LoVo (cell line): ENCODE measurements at regions not wholly inside any gene's neighbourhood (a gene's known extent, or its start where the extent isn't known, plus 50 kb on each side); places are given as distances from the start of the nearest gene placed in this dataset.

Experiments used
- DNase-seq: peaks from one replicate; pipeline ENCODE4 v3.0.0-alpha.2; 2016; ENCODE audit warnings: low spot score

DNA sequence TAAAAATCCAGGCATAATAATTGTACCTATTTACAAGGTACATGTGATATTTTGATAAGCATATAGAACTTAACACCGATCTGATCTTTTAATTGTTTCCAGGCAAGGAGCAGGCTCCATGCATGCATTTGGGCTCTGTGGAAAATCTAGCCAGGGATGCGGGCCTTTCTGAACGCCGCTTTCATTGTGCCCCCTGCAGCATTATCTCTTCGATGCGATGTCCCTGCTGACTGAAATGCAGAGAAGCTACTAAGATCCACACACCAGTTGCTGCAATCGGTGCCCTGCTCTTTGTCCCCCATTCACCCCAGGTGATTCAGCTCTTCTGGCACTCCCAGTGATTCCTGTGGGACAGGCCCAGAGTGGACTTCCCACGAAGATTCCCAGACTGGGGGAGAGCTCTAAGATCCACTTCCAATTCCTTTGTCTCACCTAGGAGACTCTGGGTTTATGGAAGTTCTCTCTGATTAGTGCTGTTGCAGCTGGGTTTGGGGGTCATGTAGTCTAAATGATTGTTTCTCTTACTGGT is 254.3 kb upstream of the AGA start:
- DNase-seq = no peak

- DNase-seq = no peak
Observed at GRCh38 chr4:177699365-177700213, 257.4 kb upstream of the AGA start.

DNA sequence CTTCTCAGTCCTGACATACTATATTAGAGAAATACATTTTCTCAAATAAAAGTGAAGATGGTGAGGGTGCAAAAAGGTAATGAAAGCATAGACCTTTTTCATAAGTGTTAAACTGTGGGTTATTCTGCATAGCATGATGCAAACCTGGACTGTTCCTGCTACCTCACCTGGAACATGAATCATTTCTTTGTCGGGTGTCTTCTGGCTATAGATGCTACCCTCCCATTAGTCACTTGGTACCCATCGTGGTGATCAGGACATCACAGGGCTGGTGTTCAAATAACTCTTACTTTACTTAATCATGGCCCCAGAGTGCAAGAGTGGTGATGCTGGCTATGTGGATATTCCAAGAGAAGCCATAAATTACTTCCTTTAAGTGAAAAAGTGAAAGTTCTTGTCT is 264.7 kb upstream of the AGA start:
- no peak for DNase-seq

GRCh38 chr4:177713454-177713853 is 271.2 kb upstream of the AGA start:
- DNase-seq = no peak

GRCh38 chr4:177717407-177717806 is 275.2 kb upstream of the AGA start:
- DNase-seq = no peak

- DNase-seq = no peak
Observed at GRCh38 chr4:177718514-177718913, 276.3 kb upstream of the AGA start.

DNA sequence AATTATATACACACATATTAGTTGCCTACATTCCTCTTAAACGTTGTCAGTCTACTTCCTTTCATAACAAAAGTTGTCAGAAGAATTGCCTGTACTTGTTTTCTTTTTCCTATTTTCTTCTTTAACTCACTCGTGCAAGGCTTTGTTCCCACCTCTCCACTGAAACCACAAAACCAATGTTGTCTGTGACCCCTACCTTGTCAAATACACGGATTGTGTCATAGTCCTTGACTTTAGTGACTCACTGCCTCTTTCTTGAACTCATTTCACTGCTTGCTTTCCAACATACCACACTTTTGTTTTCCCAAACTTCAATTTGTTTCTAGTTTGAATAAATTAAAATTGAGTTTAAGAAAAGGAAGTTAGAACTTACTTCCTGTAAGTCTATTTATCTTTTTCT is 283.9 kb upstream of the AGA start:
- no peak for DNase-seq

DNA sequence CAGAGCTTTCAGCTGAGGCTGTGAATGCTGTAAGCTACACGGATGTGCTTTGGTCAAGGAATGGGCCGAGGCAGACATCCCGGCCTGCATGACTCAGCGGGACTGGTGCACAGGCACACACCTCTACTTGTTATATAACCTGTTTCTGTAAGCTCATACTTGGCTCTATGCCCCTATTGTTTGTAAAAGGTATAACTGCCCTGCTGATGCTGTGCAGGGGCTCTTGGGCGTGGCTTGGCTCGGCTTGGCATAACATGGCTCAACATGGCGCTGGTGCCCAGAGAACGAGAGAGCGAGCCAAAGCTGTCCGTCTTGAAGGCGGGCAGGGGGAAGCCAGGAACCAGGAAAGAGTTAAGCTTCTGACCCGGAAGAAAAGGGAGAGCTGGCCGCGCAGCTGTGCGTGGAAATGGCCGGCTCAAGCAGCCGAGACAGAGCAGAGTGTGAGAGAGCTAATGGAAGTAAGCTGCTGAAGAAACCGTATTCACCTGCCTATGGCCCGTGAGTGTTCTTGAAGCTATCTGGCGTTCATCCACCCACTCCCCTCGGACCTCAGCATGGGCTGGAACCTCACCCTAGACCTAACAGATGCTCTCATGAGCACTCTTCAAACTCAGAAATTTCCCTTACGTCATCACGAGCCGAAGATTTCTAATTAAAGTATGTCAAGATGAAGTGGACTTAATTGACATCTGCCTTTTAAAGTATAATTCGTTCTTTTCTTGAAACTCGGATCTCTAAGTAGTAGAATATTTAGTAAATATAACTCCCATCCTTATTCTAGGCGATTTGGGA is 286.3 kb upstream of the AGA start:
- DNase-seq = peak; percentile 39

DNA sequence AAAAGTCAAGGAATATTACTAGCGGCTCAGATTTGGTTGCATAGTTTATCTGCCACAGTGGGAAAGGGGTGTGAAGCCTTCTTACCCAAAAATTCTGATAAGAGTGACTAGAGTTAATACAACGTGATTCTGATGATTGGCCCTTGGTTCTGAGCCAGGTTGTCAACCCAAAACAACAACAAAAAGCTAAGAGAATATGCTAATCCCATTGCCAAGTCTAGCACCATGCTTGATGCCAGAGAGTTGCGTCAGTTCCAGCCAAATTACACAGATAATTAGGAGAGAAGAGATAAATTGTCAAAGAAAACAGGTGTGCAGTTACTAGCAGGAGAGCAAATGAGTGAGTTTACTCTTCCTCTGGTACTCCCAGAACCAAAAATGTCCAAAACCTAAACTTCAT is 287.4 kb upstream of the AGA start:
- DNase-seq = no peak

GRCh38 chr4:177737387-177737940 is 295.2 kb upstream of the AGA start:
- no peak for DNase-seq

DNA sequence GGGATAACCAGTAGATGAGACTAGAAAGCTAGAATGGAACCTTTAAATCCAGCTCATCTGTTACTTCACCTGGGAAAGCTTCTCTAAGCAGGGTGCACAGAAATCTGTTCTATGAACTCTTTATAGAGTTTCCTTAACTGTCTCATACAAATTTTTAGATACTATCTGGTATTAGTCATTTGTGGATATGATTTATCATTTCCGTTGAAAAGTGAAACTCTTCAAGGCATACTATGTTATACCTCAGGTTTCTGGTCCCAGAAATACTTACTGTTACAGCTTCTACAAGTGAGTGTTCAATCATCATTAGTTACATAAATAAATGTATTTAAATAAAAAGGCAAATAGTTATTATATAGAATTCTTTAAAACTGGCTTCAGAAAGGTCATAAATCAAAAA is 298.3 kb upstream of the AGA start:
- DNase-seq = no peak

DNA sequence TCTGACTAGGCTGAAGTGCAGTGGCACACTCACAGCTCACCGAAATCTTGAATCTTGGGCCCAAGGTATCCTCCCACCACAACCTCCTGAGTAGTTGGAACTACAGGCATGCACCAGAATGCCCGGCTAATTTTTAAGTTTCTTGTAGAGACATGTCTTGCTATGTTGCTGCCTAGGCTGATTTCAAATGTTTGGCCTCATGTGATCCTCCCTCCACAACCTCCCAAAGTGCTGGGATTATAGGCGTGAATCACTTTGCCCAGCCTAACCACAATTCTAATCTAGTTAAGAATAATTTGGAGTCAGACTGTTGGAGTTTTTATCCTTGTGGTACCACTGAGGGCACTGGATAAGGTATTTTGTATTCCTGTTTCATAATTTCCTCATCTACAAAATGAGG is 317.5 kb upstream of the AGA start:
- DNase-seq = no peak

GRCh38 chr4:177761692-177762091 is 319.5 kb upstream of the AGA start:
- DNase-seq = no peak

DNA sequence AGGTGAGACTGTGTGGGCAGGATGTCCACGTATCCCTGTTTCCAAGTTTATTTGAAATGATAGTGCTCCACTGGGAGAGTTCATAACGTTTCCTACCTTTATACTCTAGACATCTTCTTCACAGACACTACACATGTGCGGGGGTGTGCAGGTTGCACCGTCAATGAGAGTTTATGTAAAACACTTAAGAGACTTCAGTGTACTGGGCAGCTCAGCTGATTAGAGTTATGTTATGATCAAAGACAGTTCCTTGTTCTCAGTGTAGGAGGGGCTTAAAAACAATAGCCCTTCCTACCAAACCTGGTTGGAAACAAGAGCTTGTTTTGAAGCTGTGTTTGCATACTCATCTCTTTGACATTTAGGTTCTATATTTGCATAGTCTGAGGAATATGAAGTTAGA is 326.9 kb upstream of the AGA start:
- DNase-seq = no peak

- no peak for DNase-seq
Observed at GRCh38 chr4:177770776-177771175, 328.5 kb upstream of the AGA start.

DNA sequence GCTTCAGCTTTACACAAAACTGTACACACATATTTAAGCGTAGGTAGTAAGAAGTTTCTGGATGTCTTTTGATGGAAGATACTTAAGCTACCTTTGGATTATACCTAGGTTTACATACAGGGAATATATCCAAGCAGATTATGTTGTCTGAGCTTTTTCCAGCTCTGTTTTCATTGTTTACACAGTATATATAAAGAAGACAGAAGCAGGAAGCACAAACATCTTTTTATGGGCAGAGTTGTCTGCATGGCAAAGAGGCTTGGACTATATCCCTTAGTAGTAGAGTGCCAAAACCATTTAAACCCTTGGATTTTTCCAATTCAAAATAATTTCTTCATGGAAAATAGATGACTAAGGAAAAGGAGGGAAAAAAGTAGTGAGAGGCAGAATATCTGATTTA is 329.4 kb upstream of the AGA start:
- DNase-seq = no peak

DNA sequence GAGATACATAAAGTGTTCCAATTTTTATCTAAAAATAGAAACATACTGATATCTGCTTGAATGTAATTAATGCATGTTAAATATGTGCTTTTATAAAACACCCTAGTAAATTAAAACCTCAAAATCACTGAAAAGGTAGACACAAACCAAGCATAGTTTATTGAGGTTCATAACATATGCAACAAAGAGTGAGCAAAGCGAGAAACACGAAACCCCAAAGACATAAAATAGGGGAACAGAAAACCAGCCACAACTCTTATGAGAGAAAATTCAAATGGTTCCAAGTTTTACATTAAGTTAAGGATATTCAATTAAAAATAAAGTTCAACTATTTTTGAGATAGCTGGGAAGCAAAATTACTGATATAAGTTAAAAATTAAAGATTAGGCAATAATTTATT is 336.4 kb upstream of the AGA start:
- no peak for DNase-seq

DNA sequence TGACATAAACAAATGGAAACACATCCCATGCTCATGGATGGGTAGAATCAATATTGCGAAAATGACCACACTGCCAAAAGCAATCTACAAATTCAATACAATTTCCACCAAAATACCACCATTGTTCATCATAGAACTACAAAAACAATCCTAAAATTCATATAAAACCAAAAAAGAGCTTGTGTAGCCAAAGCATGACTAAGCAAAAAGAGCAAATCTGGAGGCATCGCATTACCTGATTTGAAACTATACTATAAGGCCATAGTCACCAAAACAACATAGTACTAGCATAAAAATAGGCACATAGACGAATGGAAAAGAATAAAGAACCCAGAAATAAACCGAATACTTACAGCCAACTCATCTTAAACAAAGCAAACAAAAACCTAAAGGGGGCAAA is 342.8 kb upstream of the AGA start:
- DNase-seq = no peak

DNA sequence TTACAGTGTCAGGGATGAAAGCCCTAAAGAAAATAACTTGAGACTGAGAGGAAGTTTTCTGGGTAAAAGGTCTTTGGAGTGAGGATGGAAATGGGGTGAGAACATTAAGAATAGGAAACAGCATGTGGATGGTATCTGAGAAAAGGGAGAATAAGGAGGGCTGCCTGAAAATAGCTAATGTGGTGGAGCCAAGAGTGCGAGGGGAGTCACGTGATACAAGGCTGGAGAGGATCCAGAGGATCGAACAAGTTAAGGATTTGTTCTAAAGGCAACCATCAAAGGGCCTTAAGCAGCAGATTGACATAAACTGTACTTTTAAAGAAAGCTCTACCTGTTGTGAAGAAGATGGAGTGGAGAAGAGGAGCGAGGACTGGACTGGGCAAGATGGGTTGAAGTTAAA is 347.4 kb upstream of the AGA start:
- DNase-seq = no peak

- DNase-seq = no peak
Observed at GRCh38 chr4:177791188-177791587, 349.0 kb upstream of the AGA start.

GRCh38 chr4:177796841-177797240 is 354.6 kb upstream of the AGA start:
- no peak for DNase-seq

- no peak for DNase-seq
Observed at GRCh38 chr4:177798161-177798560, 355.9 kb upstream of the AGA start.

GRCh38 chr4:177802162-177802561 is 359.9 kb upstream of the AGA start:
- no peak for DNase-seq
